Endothelial cell (in vitro differentiated cells): ENCODE measurements at regions not wholly inside any gene's neighbourhood (a gene's known extent, or its start where the extent isn't known, plus 50 kb on each side); places are given as distances from the start of the nearest gene placed in this dataset.

Source experiments
- DNase-seq: peaks from one replicate; pipeline ENCODE4 v3.0.0; 2021; ENCODE audit warnings: low spot score
- H3K27ac Mint-ChIP-seq: one replicate; pipeline ENCODE4 v1.8.0; 2021; ENCODE audit warnings: mixed read lengths, inconsistent platforms; ENCODE audit not compliant: unreplicated experiment
- H3K27me3 Mint-ChIP-seq: one replicate; pipeline ENCODE4 v1.8.0; 2021; ENCODE audit warnings: mild to moderate bottlenecking, moderate library complexity, mixed read lengths, inconsistent platforms; ENCODE audit not compliant: unreplicated experiment
- H3K36me3 Mint-ChIP-seq: one replicate; pipeline ENCODE4 v1.8.0; 2021; ENCODE audit warnings: mild to moderate bottlenecking, low read depth, mixed read lengths, inconsistent platforms; ENCODE audit not compliant: unreplicated experiment
- H3K4me1 Mint-ChIP-seq: one replicate; pipeline ENCODE4 v1.8.0; 2021; ENCODE audit warnings: mild to moderate bottlenecking, mixed read lengths, inconsistent platforms; ENCODE audit not compliant: unreplicated experiment
- H3K4me3 Mint-ChIP-seq: one replicate; pipeline ENCODE4 v1.8.0; 2021; ENCODE audit warnings: mild to moderate bottlenecking, mixed read lengths, inconsistent platforms; ENCODE audit not compliant: unreplicated experiment
- H3K9me3 Mint-ChIP-seq: one replicate; pipeline ENCODE4 v1.8.0; 2021; ENCODE audit warnings: mixed read lengths, inconsistent platforms; ENCODE audit not compliant: unreplicated experiment
- TF ChIP-seq, protein P1 (sequence below): fragments of 200-600 bp; sonication (generic); IDR thresholded peaks from one replicate; pipeline ENCODE4 v1.5.0; 2021; ENCODE audit warnings: antibody characterized with exemption; ENCODE audit not compliant: unreplicated experiment

DNA sequence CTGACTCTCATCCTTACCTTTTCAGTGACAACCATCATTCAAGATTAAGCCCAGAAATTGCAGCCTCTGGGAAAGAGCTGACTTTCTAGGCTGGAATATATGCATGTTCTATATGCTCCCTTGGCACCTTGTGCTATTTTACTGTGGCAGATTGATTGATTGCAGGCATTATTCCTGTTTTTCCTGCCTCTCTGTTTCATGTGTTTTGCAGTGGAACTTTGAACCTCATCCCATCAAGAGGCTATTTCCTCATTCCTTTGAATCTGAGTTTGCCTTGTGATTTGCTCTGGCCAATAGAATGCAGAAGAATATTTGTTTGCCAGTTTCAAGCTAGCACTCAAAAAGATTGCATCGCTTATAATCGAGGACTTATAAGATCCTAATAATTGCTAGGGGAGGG, 174.8 kb upstream of the DCN start:
- H3K4me1 Mint-ChIP-seq, result peaks cover 4% of the 10 kb centered on the region
- no peaks in the 10 kb centered on the region for H3K9me3 Mint-ChIP-seq
- H3K27me3 Mint-ChIP-seq, result no peaks in the 10 kb centered on the region
- DNase-seq, result no peak
- TF ChIP-seq, protein P1, sequence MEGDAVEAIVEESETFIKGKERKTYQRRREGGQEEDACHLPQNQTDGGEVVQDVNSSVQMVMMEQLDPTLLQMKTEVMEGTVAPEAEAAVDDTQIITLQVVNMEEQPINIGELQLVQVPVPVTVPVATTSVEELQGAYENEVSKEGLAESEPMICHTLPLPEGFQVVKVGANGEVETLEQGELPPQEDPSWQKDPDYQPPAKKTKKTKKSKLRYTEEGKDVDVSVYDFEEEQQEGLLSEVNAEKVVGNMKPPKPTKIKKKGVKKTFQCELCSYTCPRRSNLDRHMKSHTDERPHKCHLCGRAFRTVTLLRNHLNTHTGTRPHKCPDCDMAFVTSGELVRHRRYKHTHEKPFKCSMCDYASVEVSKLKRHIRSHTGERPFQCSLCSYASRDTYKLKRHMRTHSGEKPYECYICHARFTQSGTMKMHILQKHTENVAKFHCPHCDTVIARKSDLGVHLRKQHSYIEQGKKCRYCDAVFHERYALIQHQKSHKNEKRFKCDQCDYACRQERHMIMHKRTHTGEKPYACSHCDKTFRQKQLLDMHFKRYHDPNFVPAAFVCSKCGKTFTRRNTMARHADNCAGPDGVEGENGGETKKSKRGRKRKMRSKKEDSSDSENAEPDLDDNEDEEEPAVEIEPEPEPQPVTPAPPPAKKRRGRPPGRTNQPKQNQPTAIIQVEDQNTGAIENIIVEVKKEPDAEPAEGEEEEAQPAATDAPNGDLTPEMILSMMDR, result no peak
- no peak overlapping the region for H3K4me3 Mint-ChIP-seq
- H3K36me3 Mint-ChIP-seq, result no peaks in the 10 kb centered on the region
- no peak overlapping the region for H3K27ac Mint-ChIP-seq

DNA sequence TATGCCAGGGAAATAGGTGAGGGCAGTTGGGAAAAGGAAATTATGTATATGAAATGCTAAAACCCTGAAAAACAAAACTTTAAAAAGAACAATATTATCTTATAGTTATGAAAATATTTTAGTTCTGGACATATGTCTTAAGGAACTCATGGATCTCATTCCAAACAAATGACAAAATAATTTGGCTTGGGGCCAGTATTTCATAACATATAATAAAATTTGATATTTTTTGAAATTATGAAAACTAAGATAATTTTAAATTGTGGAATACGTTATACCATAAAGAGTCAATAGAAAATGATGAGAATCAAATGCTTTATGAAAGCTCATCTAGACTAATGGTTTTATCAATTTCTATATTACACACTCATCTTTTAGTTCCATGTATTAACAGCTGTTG, 173.8 kb upstream of the DCN start:
- Mint-ChIP-seq H3K27me3 (no peaks in the 10 kb centered on the region), H3K4me3 (no peak overlapping the region), H3K36me3 (no peaks in the 10 kb centered on the region), H3K4me1 (peaks cover 4% of the 10 kb centered on the region), H3K9me3 (no peaks in the 10 kb centered on the region), H3K27ac (no peak overlapping the region)
- DNase-seq, result no peak
- TF ChIP-seq, protein P1, result no peak

DNA sequence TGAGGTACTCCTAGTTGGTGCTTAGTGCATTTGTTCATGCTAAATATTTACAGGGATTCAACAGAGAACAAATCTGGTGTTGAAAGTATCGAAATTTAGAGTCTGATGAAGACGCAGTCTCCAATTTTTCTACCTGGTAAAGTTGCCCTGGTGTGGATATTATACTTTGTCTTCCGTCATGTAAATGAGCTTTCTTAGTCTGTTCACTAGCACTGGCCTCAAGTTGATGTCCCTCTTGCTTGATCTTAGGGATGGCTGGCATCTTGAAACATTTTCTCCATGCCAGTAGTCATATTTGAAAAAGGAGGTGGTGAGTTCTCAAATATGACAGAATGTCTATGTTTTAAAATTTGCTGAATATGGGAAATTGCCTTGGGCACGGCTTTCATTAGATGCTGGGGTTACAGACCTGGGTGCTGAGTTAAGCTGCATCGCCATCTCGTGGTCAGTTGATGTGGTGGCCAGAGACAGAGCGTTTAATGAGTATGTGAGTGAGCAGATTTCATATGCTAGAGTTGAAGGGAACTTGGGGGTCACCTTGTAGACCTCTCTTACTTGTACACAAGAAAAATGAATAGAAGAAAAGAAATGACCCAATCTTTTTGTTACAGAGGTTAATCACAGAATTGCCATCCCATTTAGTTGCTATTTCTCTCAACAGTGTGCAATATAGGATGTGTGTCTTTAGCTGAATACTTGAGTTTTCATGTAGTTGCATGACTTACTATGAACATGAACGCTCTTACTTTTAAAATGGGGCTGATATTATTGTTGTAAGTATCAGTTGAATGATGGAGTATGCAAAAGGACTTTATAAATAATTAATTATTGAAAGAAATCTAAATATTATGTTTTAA, 172.8 kb upstream of the DCN start:
- TF ChIP-seq, protein P1, result peak; percentile 64
- Mint-ChIP-seq H3K27ac (no peak overlapping the region), H3K4me3 (no peak overlapping the region), H3K36me3 (no peaks in the 10 kb centered on the region), H3K27me3 (no peaks in the 10 kb centered on the region), H3K9me3 (no peaks in the 10 kb centered on the region), H3K4me1 (peaks cover 4% of the 10 kb centered on the region)
- DNase-seq, result peak; percentile 61

DNA sequence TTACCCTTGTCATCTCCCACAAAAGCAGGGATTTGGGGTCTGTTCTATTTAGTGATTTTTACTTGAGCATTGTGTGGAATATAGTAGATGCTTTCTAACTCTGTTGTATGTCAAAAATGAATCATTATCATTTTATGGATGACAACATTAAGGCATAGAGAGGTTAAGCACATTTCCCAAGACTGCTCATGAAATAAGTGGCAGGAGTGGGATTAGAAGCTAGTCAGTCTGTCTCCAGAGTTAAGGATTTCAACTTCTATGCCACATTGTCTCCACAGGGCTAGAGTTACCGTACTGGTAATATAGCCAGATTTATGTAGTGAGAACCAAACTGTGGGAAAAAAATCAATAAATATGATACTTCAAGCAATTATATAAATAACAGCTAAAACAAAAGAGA, 170.6 kb upstream of the DCN start:
- no peaks in the 10 kb centered on the region for H3K9me3 Mint-ChIP-seq
- TF ChIP-seq, protein P1, result no peak
- H3K27ac Mint-ChIP-seq, result no peak overlapping the region

DNA sequence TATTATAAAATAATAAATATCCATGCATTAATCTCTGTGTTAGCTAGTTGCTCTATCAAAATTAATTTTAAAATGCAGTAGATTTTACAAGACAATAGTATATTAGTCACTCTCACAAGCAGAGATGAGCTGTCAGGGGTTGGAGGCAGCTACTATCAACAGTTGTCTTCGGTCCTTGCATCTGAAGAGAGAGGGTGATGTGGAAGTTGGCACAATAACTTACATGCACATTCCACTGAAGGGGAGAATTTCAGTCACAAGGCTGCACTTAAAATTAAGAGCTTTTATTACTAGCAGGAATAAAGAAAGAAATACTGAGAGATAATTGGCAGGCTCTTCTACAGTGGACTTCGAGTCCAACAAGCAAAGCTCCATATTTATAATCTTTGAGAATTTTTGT, 166.9 kb upstream of the DCN start:
- Mint-ChIP-seq H3K9me3 (no peaks in the 10 kb centered on the region), H3K4me1 (no peaks in the 10 kb centered on the region), H3K4me3 (no peak overlapping the region), H3K36me3 (no peaks in the 10 kb centered on the region), H3K27me3 (no peaks in the 10 kb centered on the region), H3K27ac (no peak overlapping the region)
- TF ChIP-seq, protein P1, result no peak
- DNase-seq, result no peak

More for the DNA sequence above, 170.6 kb upstream of the DCN start:
- Mint-ChIP-seq H3K27me3 (no peaks in the 10 kb centered on the region), H3K4me1 (peaks cover 4% of the 10 kb centered on the region), H3K36me3 (no peaks in the 10 kb centered on the region), H3K4me3 (no peak overlapping the region)
- DNase-seq, result no peak
